MM.1S (cell line): ENCODE measurements at regions not wholly inside any gene's neighbourhood (a gene's known extent, or its start where the extent isn't known, plus 50 kb on each side); places are given as distances from the start of the nearest gene placed in this dataset.
A peak's percentile ranks its signal among the peaks of the same experiment; 100 is the strongest.

Experiments
- DNase-seq: peaks from one replicate; pipeline ENCODE4 v3.0.0-alpha.2; 2015
- H2AFZ ChIP-seq: fragments of 300-600 bp; sonication (generic); 2 replicates; pipeline ENCODE4 v1.6.0; 2016; ENCODE audit warnings: antibody characterized with exemption, low read length
- H3F3A ChIP-seq: fragments of 300-600 bp; sonication (generic); 2 replicates; pipeline ENCODE4 v1.6.1; 2016; ENCODE audit warnings: mild to moderate bottlenecking, antibody characterized with exemption, low read length, moderate library complexity, mixed read lengths; ENCODE audit not compliant: insufficient read depth
- H3K27ac ChIP-seq: fragments of 300-600 bp; sonication (generic); 2 replicates; pipeline ENCODE4 v1.5.1; 2016; ENCODE audit warnings: mild to moderate bottlenecking, low read length
- H3K27me3 ChIP-seq: fragments of 300-600 bp; sonication (generic); replicated peaks from 2 replicates; pipeline ENCODE4 v1.6.0; 2016; ENCODE audit warnings: low read length; ENCODE audit not compliant: insufficient read depth
- H3K36me3 ChIP-seq: fragments of 300-600 bp; sonication (generic); replicated peaks from 2 replicates; pipeline ENCODE4 v1.6.1; 2016; ENCODE audit warnings: mild to moderate bottlenecking, low read length, mixed read lengths; ENCODE audit not compliant: insufficient read depth
- H3K4me1 ChIP-seq: fragments of 300-600 bp; sonication (generic); 2 replicates; pipeline ENCODE4 v1.6.1; 2016; ENCODE audit warnings: low read length, mixed read lengths
- H3K4me2 ChIP-seq: fragments of 300-600 bp; sonication (generic); 2 replicates; pipeline ENCODE4 v1.6.0; 2016; ENCODE audit warnings: low read depth, low read length
- H3K4me3 ChIP-seq: fragments of 300-600 bp; sonication (generic); 2 replicates; pipeline ENCODE4 v1.5.1; 2016; ENCODE audit warnings: low read length, mixed read lengths
- H3K79me2 ChIP-seq: fragments of 300-600 bp; sonication (generic); 2 replicates; pipeline ENCODE4 v1.6.1; 2016; ENCODE audit warnings: mixed run types, low read length, mixed read lengths
- H3K9ac ChIP-seq: fragments of 300-600 bp; sonication (generic); 2 replicates; pipeline ENCODE4 v1.6.1; 2016; ENCODE audit warnings: low read length, mixed read lengths
- H3K9me2 ChIP-seq: fragments of 300-600 bp; sonication (generic); replicated peaks from 2 replicates; pipeline ENCODE4 v1.6.1; 2016; ENCODE audit warnings: mild to moderate bottlenecking, low read length, mixed read lengths; ENCODE audit not compliant: insufficient read depth
- H3K9me3 ChIP-seq: fragments of 300-600 bp; sonication (generic); replicated peaks from 2 replicates; pipeline ENCODE4 v1.6.1; 2016; ENCODE audit warnings: mild to moderate bottlenecking, low read length, mixed read lengths; ENCODE audit not compliant: insufficient read depth
- H4K20me1 ChIP-seq: fragments of 300-600 bp; sonication (generic); 2 replicates; pipeline ENCODE4 v1.6.1; 2016; ENCODE audit warnings: mild to moderate bottlenecking, low read length, moderate library complexity, mixed read lengths; ENCODE audit not compliant: insufficient read depth
- EZH2 ChIP-seq: fragments of 300-600 bp; sonication (generic); optimal IDR thresholded peaks from 2 replicates; pipeline ENCODE3; 2017; ENCODE audit warnings: low read depth, mild to moderate bottlenecking, antibody characterized with exemption, low read length, mixed read lengths
- EZH2phosphoT487 ChIP-seq: fragments of 300-600 bp; sonication (generic); IDR thresholded peaks from 2 replicates; pipeline ENCODE4 v1.6.1; 2018; ENCODE audit warnings: antibody characterized with exemption, low read length
- TF ChIP-seq, protein P1 (sequence below): fragments of 300-600 bp; sonication (generic); IDR thresholded peaks from 2 replicates; pipeline ENCODE4 v1.5.1; 2016; ENCODE audit warnings: antibody characterized with exemption, low read length, mixed read lengths

DNA sequence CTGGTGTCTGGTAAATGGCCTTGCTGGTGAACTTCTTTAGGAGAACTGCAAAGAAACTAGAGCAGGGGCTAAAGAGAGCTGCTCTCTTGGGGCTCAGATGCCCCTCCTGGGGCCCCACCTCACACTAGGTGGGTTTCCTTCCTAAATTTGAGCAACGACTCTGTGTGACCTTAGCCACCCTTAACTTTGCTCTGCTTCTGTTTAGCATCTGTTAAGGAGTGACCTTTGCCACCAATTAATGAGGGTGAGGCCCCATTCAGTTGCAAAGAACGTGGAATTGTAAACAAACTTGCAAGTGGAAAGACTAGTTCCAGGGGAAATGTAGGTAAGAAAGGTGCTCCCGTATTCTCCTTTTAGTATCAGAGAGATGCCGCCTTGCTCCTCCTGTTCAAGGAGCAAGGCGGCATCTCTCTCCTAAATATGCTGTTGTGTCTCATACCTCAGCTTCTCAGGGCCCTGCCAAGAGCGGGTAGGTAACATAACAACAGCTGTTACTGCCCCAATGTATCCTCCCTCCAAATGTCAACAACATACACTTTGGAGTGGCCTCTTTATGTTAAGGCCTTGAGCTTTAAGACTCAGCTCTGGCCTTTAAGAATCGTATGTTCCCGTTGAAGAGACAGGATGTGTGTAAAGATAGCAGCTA lies 77.6 kb upstream of the FUT8 start:
- DNase-seq: no peak
- peaks cover 30% of the 10 kb centered on the region for H3K4me1 ChIP-seq
- TF ChIP-seq EZH2phosphoT487 (no peak), EZH2 (no peak)
- TF ChIP-seq, protein P1, sequence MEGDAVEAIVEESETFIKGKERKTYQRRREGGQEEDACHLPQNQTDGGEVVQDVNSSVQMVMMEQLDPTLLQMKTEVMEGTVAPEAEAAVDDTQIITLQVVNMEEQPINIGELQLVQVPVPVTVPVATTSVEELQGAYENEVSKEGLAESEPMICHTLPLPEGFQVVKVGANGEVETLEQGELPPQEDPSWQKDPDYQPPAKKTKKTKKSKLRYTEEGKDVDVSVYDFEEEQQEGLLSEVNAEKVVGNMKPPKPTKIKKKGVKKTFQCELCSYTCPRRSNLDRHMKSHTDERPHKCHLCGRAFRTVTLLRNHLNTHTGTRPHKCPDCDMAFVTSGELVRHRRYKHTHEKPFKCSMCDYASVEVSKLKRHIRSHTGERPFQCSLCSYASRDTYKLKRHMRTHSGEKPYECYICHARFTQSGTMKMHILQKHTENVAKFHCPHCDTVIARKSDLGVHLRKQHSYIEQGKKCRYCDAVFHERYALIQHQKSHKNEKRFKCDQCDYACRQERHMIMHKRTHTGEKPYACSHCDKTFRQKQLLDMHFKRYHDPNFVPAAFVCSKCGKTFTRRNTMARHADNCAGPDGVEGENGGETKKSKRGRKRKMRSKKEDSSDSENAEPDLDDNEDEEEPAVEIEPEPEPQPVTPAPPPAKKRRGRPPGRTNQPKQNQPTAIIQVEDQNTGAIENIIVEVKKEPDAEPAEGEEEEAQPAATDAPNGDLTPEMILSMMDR: no peak
- H3F3A ChIP-seq: peaks cover 9% of the 10 kb centered on the region; the same call in 1 of the 2 replicates
- peak overlapping the region; percentile 61; the same call in 1 of the 2 replicates for H3K27ac ChIP-seq
- no peak overlapping the region for H3K9ac ChIP-seq
- H3K27me3 ChIP-seq: no peaks in the 10 kb centered on the region
- no peaks in the 10 kb centered on the region for H3K9me2 ChIP-seq
- peak overlapping the region; percentile 33 for H3K4me2 ChIP-seq
- no peaks in the 10 kb centered on the region for H3K36me3 ChIP-seq
- no peaks in the 10 kb centered on the region for H3K9me3 ChIP-seq
- H3K4me3 ChIP-seq: no peak overlapping the region
- no peaks in the 10 kb centered on the region for H4K20me1 ChIP-seq
- no peaks in the 10 kb centered on the region for H3K79me2 ChIP-seq
- peak overlapping the region; percentile 28 for H2AFZ ChIP-seq

GRCh38 chr14:65335411-65335947 lies 77.1 kb upstream of the FUT8 start:
- Histone ChIP-seq H3K4me2 (no peak overlapping the region), H3K9me3 (no peaks in the 10 kb centered on the region), H3K36me3 (no peaks in the 10 kb centered on the region), H3K4me1 (peaks cover 30% of the 10 kb centered on the region), H3K4me3 (no peak overlapping the region), H3K27me3 (no peaks in the 10 kb centered on the region), H3K9ac (no peak overlapping the region), H2AFZ (no peak overlapping the region), H3F3A (peaks cover 9% of the 10 kb centered on the region; the same call in 1 of the 2 replicates), H3K79me2 (no peaks in the 10 kb centered on the region), H4K20me1 (no peaks in the 10 kb centered on the region), H3K9me2 (no peaks in the 10 kb centered on the region), H3K27ac (no peak overlapping the region)
- no peak for DNase-seq
- TF ChIP-seq EZH2phosphoT487 (no peak), EZH2 (no peak)
- TF ChIP-seq, protein P1: no peak

GRCh38 chr14:65336191-65336591 lies 76.3 kb upstream of the FUT8 start:
- no peaks in the 10 kb centered on the region for H3K27me3 ChIP-seq
- no peak for TF ChIP-seq EZH2phosphoT487
- TF ChIP-seq, protein P1: no peak
- TF ChIP-seq EZH2: no peak
- no peaks in the 10 kb centered on the region for H3K36me3 ChIP-seq
- DNase-seq: no peak
- no peak overlapping the region for H2AFZ ChIP-seq
- no peaks in the 10 kb centered on the region for H4K20me1 ChIP-seq
- H3K4me2 ChIP-seq: no peak overlapping the region
- H3K4me1 ChIP-seq: peaks cover 30% of the 10 kb centered on the region
- no peaks in the 10 kb centered on the region for H3K79me2 ChIP-seq
- H3K9ac ChIP-seq: no peak overlapping the region
- no peaks in the 10 kb centered on the region for H3K9me2 ChIP-seq
- H3K9me3 ChIP-seq: no peaks in the 10 kb centered on the region
- H3K27ac ChIP-seq: no peak overlapping the region
- peaks cover 9% of the 10 kb centered on the region; the same call in 1 of the 2 replicates for H3F3A ChIP-seq
- H3K4me3 ChIP-seq: no peak overlapping the region
